Globus pallidus (tissue), 1 donor: ENCODE measurements at regions not wholly inside any gene's neighbourhood (a gene's known extent, or its start where the extent isn't known, plus 50 kb on each side); places are given as distances from the start of the nearest gene placed in this dataset.

ENCODE experiments used
- DNase-seq: peaks from one replicate; pipeline ENCODE4 v3.0.0-alpha.2; 2015; ENCODE audit warnings: low spot score

- no peak for DNase-seq
Measured at GRCh38 chr21:27647921-27648320, 681.0 kb upstream of the ADAMTS5 start.

- DNase-seq = no peak
Measured at GRCh38 chr21:27647401-27647800, 680.5 kb upstream of the ADAMTS5 start.

- DNase-seq = no peak
Measured at GRCh38 chr21:27646691-27647090, 679.8 kb upstream of the ADAMTS5 start.

- no peak for DNase-seq
Measured at GRCh38 chr21:27646056-27646455, 679.2 kb upstream of the ADAMTS5 start.

GRCh38 chr21:27645285-27645684 lies 678.4 kb upstream of the ADAMTS5 start:
- DNase-seq = no peak

GRCh38 chr21:27643326-27643725 lies 676.4 kb upstream of the ADAMTS5 start:
- DNase-seq = no peak

- no peak for DNase-seq
Measured at GRCh38 chr21:27639286-27639685, 672.4 kb upstream of the ADAMTS5 start.

- no peak for DNase-seq
Measured at GRCh38 chr21:27636656-27637055, 669.8 kb upstream of the ADAMTS5 start.

- DNase-seq = no peak
Measured at GRCh38 chr21:27633631-27634030, 666.7 kb upstream of the ADAMTS5 start.

GRCh38 chr21:27631471-27631870 lies 664.6 kb upstream of the ADAMTS5 start:
- no peak for DNase-seq

GRCh38 chr21:27622631-27623030 lies 655.7 kb upstream of the ADAMTS5 start:
- no peak for DNase-seq

GRCh38 chr21:27614231-27614630 lies 647.3 kb upstream of the ADAMTS5 start:
- DNase-seq = no peak

GRCh38 chr21:27606422-27606821 lies 639.5 kb upstream of the ADAMTS5 start:
- DNase-seq = no peak

- DNase-seq = no peak
Measured at GRCh38 chr21:27596196-27596595, 629.3 kb upstream of the ADAMTS5 start.

GRCh38 chr21:27595716-27596115 lies 628.8 kb upstream of the ADAMTS5 start:
- no peak for DNase-seq

- no peak for DNase-seq
Measured at GRCh38 chr21:27590271-27590670, 623.4 kb upstream of the ADAMTS5 start.

GRCh38 chr21:27589781-27590180 lies 622.9 kb upstream of the ADAMTS5 start:
- DNase-seq = no peak

- no peak for DNase-seq
Measured at GRCh38 chr21:27586986-27587385, 620.1 kb upstream of the ADAMTS5 start.

GRCh38 chr21:27586326-27586725 lies 619.4 kb upstream of the ADAMTS5 start:
- no peak for DNase-seq

GRCh38 chr21:27584256-27584655 lies 617.4 kb upstream of the ADAMTS5 start:
- no peak for DNase-seq

GRCh38 chr21:27582948-27583430 lies 616.1 kb upstream of the ADAMTS5 start:
- DNase-seq = no peak

- DNase-seq = no peak
Measured at GRCh38 chr21:27582246-27582947, 615.5 kb upstream of the ADAMTS5 start.

- DNase-seq = no peak
Measured at GRCh38 chr21:27581168-27581567, 614.3 kb upstream of the ADAMTS5 start.

- DNase-seq = no peak
Measured at GRCh38 chr21:27580276-27580675, 613.4 kb upstream of the ADAMTS5 start.
